GM18508 (cell line): ENCODE measurements at regions not wholly inside any gene's neighbourhood (a gene's known extent, or its start where the extent isn't known, plus 50 kb on each side); places are given as distances from the start of the nearest gene placed in this dataset.
"Not testable (repeated sequence)": the region's sequence is repeated elsewhere in the genome, so short reads cannot be mapped to it uniquely, and the experiment has no call there.

ENCODE experiments used
- ATAC-seq: cut with Tn5 transposase; IDR thresholded peaks from one replicate; pipeline ENCODE4 v1.9.1; 2021; ENCODE audit warnings: moderate number of reproducible peaks; ENCODE audit not compliant: insufficient read depth, unreplicated experiment

GRCh38 chr14:105917136-105917932, 391.0 kb downstream of the TMEM121 start:
- ATAC-seq: not testable (repeated sequence)

- ATAC-seq: no peak
These were observed 391.6 kb downstream of the TMEM121 start for GRCh38 chr14:105917933-105918436.

GRCh38 chr14:105918496-105919262, 392.3 kb downstream of the TMEM121 start:
- ATAC-seq: no peak

- ATAC-seq: no peak
These were observed 393.2 kb downstream of the TMEM121 start for GRCh38 chr14:105919458-105920150.

GRCh38 chr14:105920151-105920700, 393.8 kb downstream of the TMEM121 start:
- ATAC-seq: not testable (repeated sequence)

- ATAC-seq: not testable (repeated sequence)
These were observed 394.7 kb downstream of the TMEM121 start for GRCh38 chr14:105920803-105921755.

- not testable (repeated sequence) for ATAC-seq
These were observed 395.4 kb downstream of the TMEM121 start for GRCh38 chr14:105921781-105922180.

GRCh38 chr14:105923520-105924191, 397.3 kb downstream of the TMEM121 start:
- ATAC-seq: not testable (repeated sequence)

GRCh38 chr14:105924951-105925591, 398.7 kb downstream of the TMEM121 start:
- no peak for ATAC-seq

GRCh38 chr14:105925615-105926372, 399.4 kb downstream of the TMEM121 start:
- ATAC-seq: no peak

- no peak for ATAC-seq
These were observed 400.2 kb downstream of the TMEM121 start for GRCh38 chr14:105926373-105927095.

GRCh38 chr14:105927096-105928060, 401.0 kb downstream of the TMEM121 start:
- ATAC-seq: no peak

GRCh38 chr14:105928171-105929111, 402.1 kb downstream of the TMEM121 start:
- ATAC-seq: not testable (repeated sequence)

- ATAC-seq: no peak
These were observed 403.1 kb downstream of the TMEM121 start for GRCh38 chr14:105929327-105930081.
